GM12875 (cell line): ENCODE measurements at regions not wholly inside any gene's neighbourhood (a gene's known extent, or its start where the extent isn't known, plus 50 kb on each side); places are given as distances from the start of the nearest gene placed in this dataset.

Experiments used
- H3K4me3 ChIP-seq: one replicate; pipeline ENCODE4 v1.5.1; 2011; ENCODE audit warnings: low read depth, low read length, control low read depth
- CTCF ChIP-seq: IDR thresholded peaks from 2 replicates; pipeline ENCODE4 v1.5.1; 2011; ENCODE audit warnings: low read depth, mild to moderate bottlenecking, control low read depth, inconsistent platforms, low read length, moderate library complexity, borderline replicate concordance; ENCODE audit not compliant: insufficient read depth

DNA sequence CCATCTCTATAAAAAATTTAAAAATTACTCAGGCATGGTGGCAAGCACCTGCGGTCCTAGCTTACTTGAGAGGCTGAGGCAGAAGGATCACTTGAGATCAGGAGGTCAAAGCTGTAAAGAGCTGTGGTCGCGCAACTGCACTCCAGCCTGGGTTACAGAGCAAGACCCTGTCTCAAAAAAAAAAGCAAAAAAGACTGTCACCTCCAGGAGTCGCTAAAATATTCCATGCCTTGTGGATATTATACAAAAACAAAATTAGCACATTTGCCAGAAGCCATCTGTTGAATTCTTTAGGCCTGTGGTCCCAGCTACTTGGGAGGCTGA is 87.0 kb upstream of the SDK1 start:
- TF ChIP-seq CTCF = no peak
- H3K4me3 ChIP-seq = no peak overlapping the region

DNA sequence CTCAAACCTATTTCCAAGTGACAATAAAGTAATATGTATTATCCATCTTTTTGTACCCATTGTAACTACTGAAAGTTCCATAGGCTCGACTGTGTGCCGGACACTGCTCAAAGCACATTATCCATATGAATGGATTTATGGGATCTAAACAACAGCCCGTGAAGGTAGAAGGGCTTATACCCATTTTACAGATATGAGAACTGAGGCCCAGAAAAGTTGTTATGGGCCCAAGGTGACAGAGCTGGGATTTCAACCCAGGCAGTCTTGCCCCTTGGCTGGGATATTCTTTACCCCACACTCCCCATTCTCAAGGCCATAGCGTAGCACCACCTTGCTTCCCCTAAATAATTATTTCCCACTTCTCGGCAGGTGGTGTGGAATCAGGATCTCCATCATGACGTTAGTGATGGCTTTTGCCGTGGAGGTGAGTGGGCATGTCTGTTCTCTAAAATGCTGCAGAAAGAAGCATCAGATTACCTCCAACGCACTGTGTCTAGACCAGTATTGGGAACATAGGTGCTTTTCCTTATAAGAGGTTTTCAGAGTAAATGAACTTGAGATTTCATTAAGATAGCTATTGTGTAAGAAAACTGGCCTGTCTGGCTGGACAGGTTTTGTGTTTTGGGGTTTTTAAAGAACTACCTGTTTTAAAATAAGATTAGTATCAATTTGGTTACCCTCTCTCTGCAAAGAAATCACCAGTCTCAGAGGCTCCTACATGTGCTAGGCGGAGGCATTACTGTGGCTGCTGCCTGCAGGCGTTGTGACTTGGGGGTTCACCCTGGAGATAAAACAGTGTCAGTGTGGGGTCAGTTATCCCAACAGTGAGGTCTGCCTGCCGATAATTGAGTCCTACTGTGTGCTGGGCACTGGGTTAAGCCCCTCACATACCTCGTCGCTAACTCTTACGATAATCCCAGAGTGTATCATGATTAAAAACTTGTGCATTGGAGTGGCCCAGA is 85.1 kb upstream of the SDK1 start:
- H3K4me3 ChIP-seq = no peak overlapping the region
- TF ChIP-seq CTCF = no peak

DNA sequence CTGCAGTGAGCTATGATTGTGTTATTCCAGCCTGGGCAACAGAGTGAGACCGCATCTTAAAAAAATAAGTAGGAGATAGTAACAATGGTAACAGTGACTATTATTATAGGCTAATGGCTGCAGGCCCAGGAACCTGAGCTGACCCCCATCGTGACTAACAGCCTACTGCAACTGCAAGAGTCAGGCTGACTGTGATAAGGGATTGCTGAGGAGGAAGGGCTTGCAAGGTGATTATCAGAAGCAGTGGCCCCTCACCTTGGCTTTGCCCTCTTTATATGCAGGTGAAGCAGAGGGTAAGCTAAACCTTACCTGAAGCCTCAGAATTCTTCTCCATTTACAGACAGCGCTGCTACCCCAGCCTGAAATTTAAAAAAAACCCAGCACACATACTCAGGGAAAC is 83.9 kb upstream of the SDK1 start:
- no peak overlapping the region for H3K4me3 ChIP-seq
- no peak for TF ChIP-seq CTCF

DNA sequence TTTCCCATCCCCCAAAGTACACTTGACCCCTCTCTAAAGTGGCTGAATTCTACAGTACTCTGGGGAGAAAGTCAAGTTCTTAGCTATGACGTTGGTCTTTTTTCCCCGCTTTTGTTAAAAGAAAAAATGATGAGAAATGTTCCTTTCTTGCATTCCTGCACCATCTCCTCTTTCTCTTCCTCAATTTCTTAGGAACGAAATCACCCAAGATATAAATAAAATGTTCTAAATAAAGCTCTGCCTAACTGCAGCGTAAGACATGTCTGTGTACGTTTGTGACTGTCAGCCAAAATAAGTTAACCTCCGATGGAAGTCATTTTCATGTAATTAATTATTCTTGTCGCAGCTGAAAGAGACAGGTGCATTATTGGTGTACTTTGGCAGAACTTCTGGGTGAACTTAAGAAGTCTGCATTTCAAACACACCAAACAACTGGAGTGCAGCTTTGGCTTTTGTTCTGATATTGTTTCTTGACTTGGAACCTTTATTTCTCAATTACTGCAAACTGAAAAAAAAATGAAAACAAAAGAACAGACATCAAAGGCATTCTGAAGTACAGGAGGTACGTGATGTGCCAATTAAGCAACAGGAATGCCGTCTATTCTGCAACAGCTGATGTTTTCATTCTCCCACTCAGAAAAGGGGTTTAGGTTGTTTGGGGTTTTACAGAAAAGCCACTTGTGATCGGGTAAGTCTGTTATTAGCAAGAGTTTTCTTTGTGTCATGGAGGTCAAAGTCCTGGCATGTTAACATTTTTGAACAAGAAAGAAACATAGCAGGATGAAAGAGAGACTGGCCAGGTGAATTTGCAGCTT is 82.4 kb upstream of the SDK1 start:
- TF ChIP-seq CTCF = no peak
- no peak overlapping the region for H3K4me3 ChIP-seq

- H3K4me3 ChIP-seq = no peak overlapping the region
- TF ChIP-seq CTCF = no peak
Observed at GRCh38 chr7:3229904-3230470, 71.1 kb upstream of the SDK1 start.

GRCh38 chr7:3230908-3231307 is 70.1 kb upstream of the SDK1 start:
- no peak overlapping the region for H3K4me3 ChIP-seq
- no peak for TF ChIP-seq CTCF
